Gastrocnemius medialis (tissue), 4 donors: ENCODE measurements at regions not wholly inside any gene's neighbourhood (a gene's known extent, or its start where the extent isn't known, plus 50 kb on each side); places are given as distances from the start of the nearest gene placed in this dataset.

Experiments used
- CTCF ChIP-seq, 5 experiments: fragments of 450-650 bp in 3 of 5; fragments of 200-600 bp in 2 of 5; sonication (generic) in 2 of 5; IDR thresholded peaks in 4 of 5; conservative IDR thresholded peaks in 1 of 5; 1 replicate in 4 of 5; 2 replicates in 1 of 5; pipeline ENCODE4 v1.5.1; 2016 to 2019; ENCODE audit warnings: antibody characterized with exemption in 5 of 5, mild to moderate bottlenecking in 3 of 5, moderate library complexity in 3 of 5
- POLR2A ChIP-seq, 2 donors: fragments of 450-650 bp; IDR thresholded peaks; one replicate each; pipeline ENCODE4 v1.6.1; 2017; ENCODE audit warnings: antibody characterized with exemption in 2 of 2, mild to moderate bottlenecking in 2 of 2, moderate library complexity in 2 of 2

DNA sequence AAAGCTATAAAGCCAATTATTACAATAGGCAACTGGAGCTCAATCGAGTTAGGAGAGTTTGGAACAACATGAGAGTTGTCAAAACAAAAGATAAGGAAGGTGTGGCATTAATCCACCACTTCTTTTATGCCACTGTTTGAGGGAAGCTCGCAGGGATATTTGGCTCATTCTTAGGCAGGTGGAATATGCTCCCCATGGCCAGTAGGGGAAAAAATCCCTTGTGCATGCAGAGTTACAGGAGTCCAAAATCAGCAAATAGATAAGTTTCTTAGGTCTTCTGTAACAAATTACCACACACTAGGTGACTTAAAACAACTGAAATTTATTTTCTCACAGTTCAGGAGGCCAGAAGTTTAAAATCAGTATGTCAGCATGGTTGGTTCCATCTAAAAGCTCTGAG, 135.4 kb upstream of the SYNPR start:
- TF ChIP-seq CTCF (IDR thresholded peaks at IDR 0.05 in 4 of 5, conservative IDR thresholded peaks at IDR 0.05 in 1 of 5) (no peak), POLR2A (IDR thresholded peaks at IDR 0.05) (no peak)
